IMR-90 (cell line): ENCODE measurements at regions not wholly inside any gene's neighbourhood (a gene's known extent, or its start where the extent isn't known, plus 50 kb on each side); places are given as distances from the start of the nearest gene placed in this dataset.

Experiments used
- ATAC-seq: fragments of 200-7000 bp; cut with Tn5 transposase; 2 replicates; pipeline ENCODE4 v1.9.1; 2020; ENCODE audit warnings: low read depth, mild to moderate bottlenecking, moderate library complexity
- BruUV-seq: library from RNA; stranded (reverse); fragments of 400-500 nt; replicated peaks from 2 replicates; lab custom pipeline; 2021; lab: Mats Ljungman, UMichigan
- CTCF ChIA-PET: fragments of 300-600 bp; formaldehyde crosslinking; extraction: SDS; loops from one replicate; lab custom pipeline; 2021; ENCODE audit warnings: antibody characterized with exemption; lab: Yijun Ruan, JAX
- POLR2A ChIA-PET: fragments of 300-600 bp; sonication (Branson Sonifier 250); formaldehyde crosslinking; loops from one replicate; lab custom pipeline; 2022; ENCODE audit warnings: antibody characterized with exemption; ENCODE audit not compliant: unreplicated experiment; lab: Charles Lee
- DNase-seq: peaks from one replicate; pipeline ENCODE4 v3.0.0; 2013
- H2AFZ ChIP-seq: replicated peaks from 2 replicates; pipeline ENCODE3; 2013; ENCODE audit warnings: low read length, mild to moderate bottlenecking; ENCODE audit not compliant: poor library complexity
- H2AK5ac ChIP-seq: 2 replicates; pipeline ENCODE4 v1.6.1; 2013; ENCODE audit warnings: low read depth, low read length, inconsistent platforms
- H2AK9ac ChIP-seq: replicated peaks from 2 replicates; pipeline ENCODE3; 2013; ENCODE audit warnings: mild to moderate bottlenecking, low read depth, low read length, moderate library complexity; ENCODE audit not compliant: poor library complexity
- H2BK120ac ChIP-seq: 2 replicates; pipeline ENCODE4 v1.6.1; 2013; ENCODE audit warnings: low read depth, low read length, inconsistent platforms
- H2BK15ac ChIP-seq: 3 replicates; pipeline ENCODE4 v1.6.1; 2013; ENCODE audit warnings: low read depth, low read length, inconsistent platforms
- H2BK20ac ChIP-seq: 2 replicates; pipeline ENCODE4 v1.6.1; 2013; ENCODE audit warnings: low read depth, mild to moderate bottlenecking, inconsistent platforms, low read length, moderate library complexity
- H2BK5ac ChIP-seq: 2 replicates; pipeline ENCODE4 v1.6.1; 2013; ENCODE audit warnings: mild to moderate bottlenecking, low read depth, low read length, inconsistent platforms; ENCODE audit not compliant: poor library complexity, severe bottlenecking
- H3K14ac ChIP-seq: replicated peaks from 2 replicates; pipeline ENCODE4 v1.6.1; 2013; ENCODE audit warnings: low read depth, low read length, inconsistent platforms
- H3K18ac ChIP-seq: 2 replicates; pipeline ENCODE4 v1.6.1; 2013; ENCODE audit warnings: low read depth, low read length, control low read depth
- H3K23ac ChIP-seq: 2 replicates; pipeline ENCODE4 v1.6.1; 2013; ENCODE audit warnings: low read depth, low read length, inconsistent platforms
- H3K27ac ChIP-seq: 2 replicates; pipeline ENCODE4 v1.5.1; 2013; ENCODE audit warnings: mild to moderate bottlenecking, control low read depth, low read length; ENCODE audit not compliant: insufficient read depth
- H3K27me3 ChIP-seq: 2 replicates; pipeline ENCODE4 v1.6.1; 2013; ENCODE audit warnings: low read length; ENCODE audit not compliant: control insufficient read depth, insufficient read depth
- H3K36me3 ChIP-seq: 2 replicates; pipeline ENCODE4 v1.6.1; 2013; ENCODE audit warnings: low read length, mixed read lengths; ENCODE audit not compliant: control insufficient read depth, insufficient read depth
- H3K4ac ChIP-seq: 2 replicates; pipeline ENCODE4 v1.6.1; 2013; ENCODE audit warnings: low read depth, low read length, inconsistent platforms
- H3K4me1 ChIP-seq: 2 replicates; pipeline ENCODE4 v1.6.1; 2013; ENCODE audit warnings: low read length, mixed read lengths; ENCODE audit not compliant: control insufficient read depth, insufficient read depth
- H3K4me2 ChIP-seq: 2 replicates; pipeline ENCODE4 v1.6.1; 2013; ENCODE audit warnings: low read depth, mild to moderate bottlenecking, control low read depth, low read length, moderate library complexity
- H3K4me3 ChIP-seq: 2 replicates; pipeline ENCODE4 v1.5.1; 2013; ENCODE audit warnings: low read depth, mild to moderate bottlenecking, control low read depth, low read length, moderate library complexity; ENCODE audit not compliant: insufficient read depth
- H3K56ac ChIP-seq: 2 replicates; pipeline ENCODE4 v1.6.1; 2013; ENCODE audit warnings: low read length, inconsistent platforms; ENCODE audit not compliant: insufficient read depth; ENCODE audit errors: extremely low read depth
- H3K79me1 ChIP-seq, 2 experiments: 2 replicates each; pipeline ENCODE4 v1.6.1; 2013; ENCODE audit warnings: low read length in 2 of 2, inconsistent platforms in 1 of 2, low read depth in 1 of 2
- H3K9ac ChIP-seq: 2 replicates; pipeline ENCODE4 v1.6.1; 2013; ENCODE audit warnings: low read depth, low read length, control low read depth
- H3K9me1 ChIP-seq: 2 replicates; pipeline ENCODE4 v1.6.1; 2013; ENCODE audit warnings: low read length, inconsistent platforms; ENCODE audit not compliant: insufficient read depth
- H3K9me3 ChIP-seq: 2 replicates; pipeline ENCODE4 v1.6.1; 2013; ENCODE audit warnings: low read length; ENCODE audit not compliant: control insufficient read depth, insufficient read depth
- H4K20me1 ChIP-seq: 2 replicates; pipeline ENCODE4 v1.6.1; 2013; ENCODE audit warnings: low read length, inconsistent platforms; ENCODE audit not compliant: insufficient read depth
- H4K5ac ChIP-seq: 2 replicates; pipeline ENCODE4 v1.6.1; 2013; ENCODE audit warnings: mild to moderate bottlenecking, low read depth, low read length, control low read depth
- H4K8ac ChIP-seq, 2 experiments: 2 replicates each; pipeline ENCODE4 v1.6.1; 2013; ENCODE audit warnings: low read depth in 2 of 2, low read length in 2 of 2, control low read depth in 1 of 2, inconsistent platforms in 1 of 2
- H4K91ac ChIP-seq: 2 replicates; pipeline ENCODE4 v1.6.1; 2013; ENCODE audit warnings: low read depth, low read length, inconsistent platforms; ENCODE audit not compliant: insufficient read depth
- BHLHE40 ChIP-seq: fragments of 150-350 bp; IDR thresholded peaks from 2 replicates; pipeline ENCODE4 v1.6.1; 2016; ENCODE audit warnings: mild to moderate bottlenecking, low read depth, low read length
- CEBPB ChIP-seq: IDR thresholded peaks from 2 replicates; pipeline ENCODE4 v1.6.1; 2012; ENCODE audit warnings: low read depth, low read length, improper control_type of control experiment
- CHD1 ChIP-seq: IDR thresholded peaks from 2 replicates; pipeline ENCODE4 v1.6.1; 2012; ENCODE audit warnings: low read depth, low read length, improper control_type of control experiment
- CTCF ChIP-seq: conservative IDR thresholded peaks from 2 replicates; pipeline ENCODE4 v1.5.1; 2012; ENCODE audit warnings: mild to moderate bottlenecking, low read depth, low read length, improper control_type of control experiment
- ELK1 ChIP-seq: fragments of 150-350 bp; IDR thresholded peaks from 2 replicates; pipeline ENCODE4 v1.6.1; 2016; ENCODE audit warnings: low read depth, mild to moderate bottlenecking, low read length, moderate library complexity, borderline replicate concordance
- FOS ChIP-seq: fragments of 150-350 bp; IDR thresholded peaks from 2 replicates; pipeline ENCODE4 v1.6.1; 2016; ENCODE audit warnings: low read depth, low read length
- MAFK ChIP-seq: IDR thresholded peaks from 2 replicates; pipeline ENCODE4 v1.6.1; 2012; ENCODE audit warnings: low read depth, low read length, improper control_type of control experiment
- MAZ ChIP-seq: IDR thresholded peaks from 2 replicates; pipeline ENCODE4 v1.6.1; 2012; ENCODE audit warnings: low read depth, mild to moderate bottlenecking, low read length, improper control_type of control experiment, moderate library complexity, borderline replicate concordance
- MXI1 ChIP-seq: IDR thresholded peaks from 2 replicates; pipeline ENCODE4 v1.6.1; 2012; ENCODE audit warnings: low read depth, mild to moderate bottlenecking, low read length, moderate library complexity, borderline replicate concordance
- NFE2L2 ChIP-seq: fragments of 150-350 bp; IDR thresholded peaks from 2 replicates; pipeline ENCODE4 v1.6.1; 2016; ENCODE audit warnings: low read depth, mild to moderate bottlenecking, low read length
- POLR2A ChIP-seq: IDR thresholded peaks from 2 replicates; pipeline ENCODE4 v1.6.1; 2012; ENCODE audit warnings: mild to moderate bottlenecking, low read depth, low read length
- RAD21 ChIP-seq: IDR thresholded peaks from 2 replicates; pipeline ENCODE4 v1.6.1; 2012; ENCODE audit warnings: low read length, improper control_type of control experiment
- RCOR1 ChIP-seq: IDR thresholded peaks from 2 replicates; pipeline ENCODE4 v1.6.1; 2012; ENCODE audit warnings: mild to moderate bottlenecking, low read length, improper control_type of control experiment; ENCODE audit not compliant: insufficient replicate concordance
- RFX5 ChIP-seq: IDR thresholded peaks from 2 replicates; pipeline ENCODE4 v1.8.0; 2012; ENCODE audit warnings: low read depth, mild to moderate bottlenecking, low read length, moderate library complexity
- SMC3 ChIP-seq: fragments of 150-350 bp; IDR thresholded peaks from 2 replicates; pipeline ENCODE4 v1.6.1; 2016; ENCODE audit warnings: low read depth, mild to moderate bottlenecking, antibody characterized with exemption, low read length, moderate library complexity
- USF2 ChIP-seq: fragments of 150-350 bp; IDR thresholded peaks from 2 replicates; pipeline ENCODE4 v1.6.1; 2017; ENCODE audit warnings: mild to moderate bottlenecking, antibody characterized with exemption, low read length, low read depth
- dilution Hi-C: fragments of 300-500 bp; cut with HindIII; formaldehyde crosslinking; loops from one replicate; pipeline ENCODE4 v1.14.3; 2018; ENCODE audit warnings: low sequenced_read_pairs; ENCODE audit not compliant: unreplicated experiment
- in situ Hi-C: fragments of 300-500 bp; cut with MboI; formaldehyde crosslinking; loops from 3 replicates; pipeline ENCODE4 v1.14.3; 2019; ENCODE audit warnings: low sequenced_read_pairs, inconsistent platforms, mixed read lengths
- intact Hi-C: fragments of 100-400 bp; cut with micrococcal nuclease; formaldehyde crosslinking; loops from 2 replicates; pipeline ENCODE4 v1.10.0; 2022

GRCh38 chr6:140204154-140204553 lies 829.7 kb upstream of the CITED2 start:
- Histone ChIP-seq H4K8ac (peak overlapping the region in 1 of 2 experiments; percentile 70; a peak in 2 of 4 replicates), H2AFZ (no peak overlapping the region), H3K56ac (no peak overlapping the region), H3K4me2 (peak overlapping the region; percentile 72; the same call in 1 of the 2 replicates), H4K91ac (peak overlapping the region; percentile 59; the same call in 1 of the 2 replicates), H3K79me1 (no peaks in the 10 kb centered on the region), H3K18ac (peak overlapping the region; percentile 60; the same call in 1 of the 2 replicates), H3K9me1 (no peaks in the 10 kb centered on the region), H3K27me3 (no peaks in the 10 kb centered on the region), H2BK15ac (no peak overlapping the region; the same call in 2 of the 3 replicates), H4K20me1 (no peaks in the 10 kb centered on the region), H4K5ac (no peak overlapping the region), H2BK5ac (peak overlapping the region; percentile 87), H3K9ac (no peak overlapping the region), H2AK9ac (no peak overlapping the region), H3K9me3 (peaks cover 2% of the 10 kb centered on the region), H3K4me3 (no peak overlapping the region), H3K4me1 (peaks cover 2% of the 10 kb centered on the region; the same call in 1 of the 2 replicates), H3K14ac (peak overlapping the region; percentile 37; the same call in 1 of the 2 replicates), H2BK20ac (peak overlapping the region; percentile 86), H3K23ac (no peak overlapping the region; the same call in 1 of the 2 replicates), H3K36me3 (no peaks in the 10 kb centered on the region), H2AK5ac (0 out of 2 replicates have a peak overlapping the region, but pooled peaks have one; percentile 5), H3K4ac (peak overlapping the region; percentile 76; the same call in 1 of the 2 replicates), H2BK120ac (peak overlapping the region; percentile 84), H3K27ac (peak overlapping the region; percentile 40; the same call in 1 of the 2 replicates)
- dilution Hi-C loops: no loop called here
- intact Hi-C loops: loop anchor here (10.0 kb wide), 1 partner anchor 829 kb away; the partner anchor contains the start of gene CITED2
- in situ Hi-C loops: no loop called here
- POLR2A ChIA-PET: no interaction called here
- ATAC-seq (no peak; the same call in 1 of the 2 replicates), DNase-seq (no peak)
- CTCF ChIA-PET: no interaction called here
- BruUV-seq: no TSS peak
- no peak for TF ChIP-seq CEBPB
- TF ChIP-seq NFE2L2: no peak
- no peak; the same call in 1 of the 2 replicates for TF ChIP-seq FOS
- TF ChIP-seq RAD21: no peak
- TF ChIP-seq MAZ: no peak
- TF ChIP-seq CHD1: no peak
- TF ChIP-seq USF2: no peak
- TF ChIP-seq RCOR1: no peak
- TF ChIP-seq MXI1: no peak
- no peak for TF ChIP-seq RFX5
- no peak for TF ChIP-seq SMC3
- TF ChIP-seq POLR2A: no peak
- no peak for TF ChIP-seq BHLHE40
- TF ChIP-seq MAFK: no peak
- TF ChIP-seq ELK1: no peak
- no peak for TF ChIP-seq CTCF
